GM23338 (cell line): ENCODE measurements at regions not wholly inside any gene's neighbourhood (a gene's known extent, or its start where the extent isn't known, plus 50 kb on each side); places are given as distances from the start of the nearest gene placed in this dataset.

ENCODE experiments used
- ATAC-seq: fragments of 200-7000 bp; cut with Tn5 transposase; 3 replicates; pipeline ENCODE4 v1.9.1; 2020
- DNase-seq: peaks from one replicate; pipeline ENCODE4 v3.0.0-alpha.2; 2015; ENCODE audit warnings: low spot score
- H2AFZ ChIP-seq: fragments of 200-600 bp; sonication (generic); 2 replicates; pipeline ENCODE4 v1.8.0; 2016; ENCODE audit warnings: antibody characterized with exemption, mild to moderate bottlenecking, moderate library complexity
- H3F3A ChIP-seq: fragments of 200-600 bp; sonication (generic); replicated peaks from 2 replicates; pipeline ENCODE4 v1.8.0; 2017; ENCODE audit warnings: antibody characterized with exemption, mixed run types, low read depth
- H3K27ac ChIP-seq: fragments of 200-600 bp; sonication (generic); 2 replicates; pipeline ENCODE4 v1.6.1; 2016; ENCODE audit warnings: low read depth
- H3K27me3 ChIP-seq: fragments of 200-600 bp; sonication (generic); 2 replicates; pipeline ENCODE4 v1.8.0; 2016; ENCODE audit warnings: mild to moderate bottlenecking, mixed run types, moderate library complexity; ENCODE audit not compliant: insufficient read depth
- H3K36me3 ChIP-seq: fragments of 200-600 bp; sonication (generic); 2 replicates; pipeline ENCODE4 v1.8.0; 2016; ENCODE audit warnings: mild to moderate bottlenecking; ENCODE audit not compliant: insufficient read depth
- H3K4me1 ChIP-seq: fragments of 200-600 bp; sonication (generic); 2 replicates; pipeline ENCODE4 v1.8.0; 2016; ENCODE audit warnings: mild to moderate bottlenecking, moderate library complexity; ENCODE audit not compliant: insufficient read depth
- H3K4me2 ChIP-seq: fragments of 200-600 bp; sonication (generic); 2 replicates; pipeline ENCODE4 v1.7.1; 2017; ENCODE audit warnings: mixed run types
- H3K4me3 ChIP-seq: fragments of 200-600 bp; sonication (generic); 2 replicates; pipeline ENCODE4 v1.6.1; 2016; ENCODE audit warnings: mixed run types
- H3K79me2 ChIP-seq: fragments of 200-600 bp; sonication (generic); replicated peaks from 2 replicates; pipeline ENCODE4 v1.8.0; 2017; ENCODE audit warnings: mild to moderate bottlenecking; ENCODE audit not compliant: insufficient read depth
- H3K9me2 ChIP-seq: fragments of 200-600 bp; sonication (generic); 2 replicates; pipeline ENCODE4 v1.8.0; 2017; ENCODE audit not compliant: insufficient read depth
- H4K20me1 ChIP-seq: fragments of 200-600 bp; sonication (generic); replicated peaks from 2 replicates; pipeline ENCODE4 v1.8.0; 2017; ENCODE audit warnings: mild to moderate bottlenecking; ENCODE audit not compliant: insufficient read depth
- H3K27ac Mint-ChIP-seq: 2 replicates; pipeline ENCODE4 v1.8.0; 2020; ENCODE audit warnings: inconsistent platforms, mild to moderate bottlenecking, moderate library complexity, mixed read lengths
- H3K27me3 Mint-ChIP-seq: 3 replicates; pipeline ENCODE4 v1.8.0; 2022; ENCODE audit warnings: low read depth, mild to moderate bottlenecking, moderate library complexity, mixed read lengths, inconsistent platforms; ENCODE audit not compliant: insufficient read depth, poor library complexity
- H3K36me3 Mint-ChIP-seq: 3 replicates; pipeline ENCODE4 v1.8.0; 2021; ENCODE audit warnings: low read depth, mild to moderate bottlenecking, inconsistent platforms, moderate library complexity, mixed read lengths
- H3K4me1 Mint-ChIP-seq: 3 replicates; pipeline ENCODE4 v1.8.0; 2020; ENCODE audit warnings: mild to moderate bottlenecking, inconsistent platforms, mixed read lengths
- H3K4me3 Mint-ChIP-seq: 3 replicates; pipeline ENCODE4 v1.8.0; 2021; ENCODE audit warnings: moderate library complexity, mild to moderate bottlenecking, inconsistent platforms, mixed read lengths
- H3K9me3 Mint-ChIP-seq: 3 replicates; pipeline ENCODE4 v1.8.0; 2020; ENCODE audit warnings: moderate library complexity, mild to moderate bottlenecking, inconsistent platforms, mixed read lengths
- CREB1 ChIP-seq: fragments of 250-450 bp; sonication (Bioruptor Pico); IDR thresholded peaks from 2 replicates; pipeline ENCODE4 v1.5.0; 2020; ENCODE audit warnings: low read depth, mild to moderate bottlenecking, moderate library complexity
- EZH2 ChIP-seq: fragments of 200-600 bp; sonication (generic); IDR thresholded peaks from one replicate; pipeline ENCODE4 v1.8.0; 2017; ENCODE audit warnings: antibody characterized with exemption, mild to moderate bottlenecking, low read depth; ENCODE audit not compliant: unreplicated experiment
- EZH2phosphoT487 ChIP-seq: fragments of 200-600 bp; sonication (generic); IDR thresholded peaks from one replicate; pipeline ENCODE4 v1.8.1; 2018; ENCODE audit warnings: antibody characterized with exemption; ENCODE audit not compliant: unreplicated experiment
- JUNB ChIP-seq: IDR thresholded peaks from one replicate; pipeline ENCODE4 v1.6.1; 2016; ENCODE audit warnings: antibody characterized with exemption; ENCODE audit not compliant: unreplicated experiment
- NANOG ChIP-seq: IDR thresholded peaks from 2 replicates; pipeline ENCODE4 v1.6.1; 2016; ENCODE audit warnings: antibody characterized with exemption, borderline replicate concordance
- POLR2AphosphoS5 ChIP-seq: IDR thresholded peaks from 2 replicates; pipeline ENCODE4 v1.6.1; 2016; ENCODE audit warnings: antibody characterized with exemption, low read depth
- STAT1 ChIP-seq: IDR thresholded peaks from one replicate; pipeline ENCODE4 v1.6.1; 2016; ENCODE audit warnings: antibody characterized with exemption; ENCODE audit not compliant: unreplicated experiment
- ZNF114 ChIP-seq: fragments of 250-450 bp; sonication (Bioruptor Pico); IDR thresholded peaks from 2 replicates; pipeline ENCODE4 v1.5.0; 2020; ENCODE audit warnings: mild to moderate bottlenecking, moderate library complexity
- ZNF331 ChIP-seq: fragments of 250-450 bp; sonication (Bioruptor Pico); IDR thresholded peaks from 2 replicates; pipeline ENCODE4 v1.5.0; 2020; ENCODE audit warnings: low read depth, mild to moderate bottlenecking, moderate library complexity
- TF ChIP-seq, protein P1 (sequence below): IDR thresholded peaks from one replicate; pipeline ENCODE4 v1.6.1; 2018; ENCODE audit warnings: antibody characterized with exemption; ENCODE audit not compliant: unreplicated experiment
- TF ChIP-seq, protein P2 (sequence below): IDR thresholded peaks from 2 replicates; pipeline ENCODE4 v1.6.1; 2016; ENCODE audit warnings: antibody characterized with exemption
- TF ChIP-seq, protein P3 (sequence below): fragments of 250-450 bp; sonication (Bioruptor Pico); IDR thresholded peaks from 2 replicates; pipeline ENCODE4 v1.5.0; 2020; ENCODE audit warnings: mild to moderate bottlenecking, moderate library complexity
- TF ChIP-seq, protein P4 (sequence below), 2 experiments: fragments of 200-600 bp in 1 of 2; sonication (generic) in 1 of 2; conservative IDR thresholded peaks; 2 replicates each; pipeline versions ENCODE4 v1.5.1 to v1.6.1; 2016 to 2017; ENCODE audit warnings: antibody characterized with exemption in 2 of 2, low read depth in 2 of 2, mild to moderate bottlenecking in 2 of 2, moderate library complexity in 1 of 2

DNA sequence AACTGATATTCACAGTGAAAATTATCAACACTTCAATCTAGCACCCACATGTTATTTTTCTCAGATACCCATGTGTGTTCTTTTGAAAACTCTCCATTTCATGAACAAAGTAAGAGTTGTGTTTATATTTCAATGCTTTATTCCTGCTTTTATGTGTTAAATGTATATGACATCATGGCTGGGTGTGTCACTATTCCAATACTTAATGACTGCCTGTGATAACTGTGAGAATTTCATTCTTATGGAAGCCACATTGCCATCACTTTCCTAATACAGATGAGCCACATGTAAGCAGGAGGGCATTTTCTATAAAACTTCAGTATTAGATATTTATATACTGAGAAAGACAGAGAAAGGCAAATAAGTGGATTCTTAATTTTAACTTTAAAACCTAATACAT is 100.4 kb upstream of the FIGN start:
- Histone ChIP-seq H2AFZ (no peak overlapping the region), H3K4me1 (peaks cover 10% of the 10 kb centered on the region; the same call in 1 of the 2 replicates), H3K79me2 (no peaks in the 10 kb centered on the region), H3K27ac (no peak overlapping the region), H3K4me2 (no peak overlapping the region), H3F3A (no peaks in the 10 kb centered on the region), H3K9me2 (no peaks in the 10 kb centered on the region), H3K36me3 (no peaks in the 10 kb centered on the region), H4K20me1 (no peaks in the 10 kb centered on the region), H3K4me3 (no peak overlapping the region), H3K27me3 (no peaks in the 10 kb centered on the region)
- H3K9me3 Mint-ChIP-seq, result no peaks in the 10 kb centered on the region
- no peak for DNase-seq
- TF ChIP-seq ZNF114 (CRISPR knock-in tag) (no peak), EZH2phosphoT487 (no peak), EZH2 (no peak), CREB1 (CRISPR knock-in tag) (no peak), NANOG (no peak), JUNB (no peak), STAT1 (no peak), ZNF331 (CRISPR knock-in tag) (no peak), POLR2AphosphoS5 (no peak)
- TF ChIP-seq, protein P1, sequence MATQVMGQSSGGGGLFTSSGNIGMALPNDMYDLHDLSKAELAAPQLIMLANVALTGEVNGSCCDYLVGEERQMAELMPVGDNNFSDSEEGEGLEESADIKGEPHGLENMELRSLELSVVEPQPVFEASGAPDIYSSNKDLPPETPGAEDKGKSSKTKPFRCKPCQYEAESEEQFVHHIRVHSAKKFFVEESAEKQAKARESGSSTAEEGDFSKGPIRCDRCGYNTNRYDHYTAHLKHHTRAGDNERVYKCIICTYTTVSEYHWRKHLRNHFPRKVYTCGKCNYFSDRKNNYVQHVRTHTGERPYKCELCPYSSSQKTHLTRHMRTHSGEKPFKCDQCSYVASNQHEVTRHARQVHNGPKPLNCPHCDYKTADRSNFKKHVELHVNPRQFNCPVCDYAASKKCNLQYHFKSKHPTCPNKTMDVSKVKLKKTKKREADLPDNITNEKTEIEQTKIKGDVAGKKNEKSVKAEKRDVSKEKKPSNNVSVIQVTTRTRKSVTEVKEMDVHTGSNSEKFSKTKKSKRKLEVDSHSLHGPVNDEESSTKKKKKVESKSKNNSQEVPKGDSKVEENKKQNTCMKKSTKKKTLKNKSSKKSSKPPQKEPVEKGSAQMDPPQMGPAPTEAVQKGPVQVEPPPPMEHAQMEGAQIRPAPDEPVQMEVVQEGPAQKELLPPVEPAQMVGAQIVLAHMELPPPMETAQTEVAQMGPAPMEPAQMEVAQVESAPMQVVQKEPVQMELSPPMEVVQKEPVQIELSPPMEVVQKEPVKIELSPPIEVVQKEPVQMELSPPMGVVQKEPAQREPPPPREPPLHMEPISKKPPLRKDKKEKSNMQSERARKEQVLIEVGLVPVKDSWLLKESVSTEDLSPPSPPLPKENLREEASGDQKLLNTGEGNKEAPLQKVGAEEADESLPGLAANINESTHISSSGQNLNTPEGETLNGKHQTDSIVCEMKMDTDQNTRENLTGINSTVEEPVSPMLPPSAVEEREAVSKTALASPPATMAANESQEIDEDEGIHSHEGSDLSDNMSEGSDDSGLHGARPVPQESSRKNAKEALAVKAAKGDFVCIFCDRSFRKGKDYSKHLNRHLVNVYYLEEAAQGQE, result no peak
- TF ChIP-seq, protein P2, sequence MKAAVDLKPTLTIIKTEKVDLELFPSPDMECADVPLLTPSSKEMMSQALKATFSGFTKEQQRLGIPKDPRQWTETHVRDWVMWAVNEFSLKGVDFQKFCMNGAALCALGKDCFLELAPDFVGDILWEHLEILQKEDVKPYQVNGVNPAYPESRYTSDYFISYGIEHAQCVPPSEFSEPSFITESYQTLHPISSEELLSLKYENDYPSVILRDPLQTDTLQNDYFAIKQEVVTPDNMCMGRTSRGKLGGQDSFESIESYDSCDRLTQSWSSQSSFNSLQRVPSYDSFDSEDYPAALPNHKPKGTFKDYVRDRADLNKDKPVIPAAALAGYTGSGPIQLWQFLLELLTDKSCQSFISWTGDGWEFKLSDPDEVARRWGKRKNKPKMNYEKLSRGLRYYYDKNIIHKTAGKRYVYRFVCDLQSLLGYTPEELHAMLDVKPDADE, result no peak
- TF ChIP-seq, protein P3, sequence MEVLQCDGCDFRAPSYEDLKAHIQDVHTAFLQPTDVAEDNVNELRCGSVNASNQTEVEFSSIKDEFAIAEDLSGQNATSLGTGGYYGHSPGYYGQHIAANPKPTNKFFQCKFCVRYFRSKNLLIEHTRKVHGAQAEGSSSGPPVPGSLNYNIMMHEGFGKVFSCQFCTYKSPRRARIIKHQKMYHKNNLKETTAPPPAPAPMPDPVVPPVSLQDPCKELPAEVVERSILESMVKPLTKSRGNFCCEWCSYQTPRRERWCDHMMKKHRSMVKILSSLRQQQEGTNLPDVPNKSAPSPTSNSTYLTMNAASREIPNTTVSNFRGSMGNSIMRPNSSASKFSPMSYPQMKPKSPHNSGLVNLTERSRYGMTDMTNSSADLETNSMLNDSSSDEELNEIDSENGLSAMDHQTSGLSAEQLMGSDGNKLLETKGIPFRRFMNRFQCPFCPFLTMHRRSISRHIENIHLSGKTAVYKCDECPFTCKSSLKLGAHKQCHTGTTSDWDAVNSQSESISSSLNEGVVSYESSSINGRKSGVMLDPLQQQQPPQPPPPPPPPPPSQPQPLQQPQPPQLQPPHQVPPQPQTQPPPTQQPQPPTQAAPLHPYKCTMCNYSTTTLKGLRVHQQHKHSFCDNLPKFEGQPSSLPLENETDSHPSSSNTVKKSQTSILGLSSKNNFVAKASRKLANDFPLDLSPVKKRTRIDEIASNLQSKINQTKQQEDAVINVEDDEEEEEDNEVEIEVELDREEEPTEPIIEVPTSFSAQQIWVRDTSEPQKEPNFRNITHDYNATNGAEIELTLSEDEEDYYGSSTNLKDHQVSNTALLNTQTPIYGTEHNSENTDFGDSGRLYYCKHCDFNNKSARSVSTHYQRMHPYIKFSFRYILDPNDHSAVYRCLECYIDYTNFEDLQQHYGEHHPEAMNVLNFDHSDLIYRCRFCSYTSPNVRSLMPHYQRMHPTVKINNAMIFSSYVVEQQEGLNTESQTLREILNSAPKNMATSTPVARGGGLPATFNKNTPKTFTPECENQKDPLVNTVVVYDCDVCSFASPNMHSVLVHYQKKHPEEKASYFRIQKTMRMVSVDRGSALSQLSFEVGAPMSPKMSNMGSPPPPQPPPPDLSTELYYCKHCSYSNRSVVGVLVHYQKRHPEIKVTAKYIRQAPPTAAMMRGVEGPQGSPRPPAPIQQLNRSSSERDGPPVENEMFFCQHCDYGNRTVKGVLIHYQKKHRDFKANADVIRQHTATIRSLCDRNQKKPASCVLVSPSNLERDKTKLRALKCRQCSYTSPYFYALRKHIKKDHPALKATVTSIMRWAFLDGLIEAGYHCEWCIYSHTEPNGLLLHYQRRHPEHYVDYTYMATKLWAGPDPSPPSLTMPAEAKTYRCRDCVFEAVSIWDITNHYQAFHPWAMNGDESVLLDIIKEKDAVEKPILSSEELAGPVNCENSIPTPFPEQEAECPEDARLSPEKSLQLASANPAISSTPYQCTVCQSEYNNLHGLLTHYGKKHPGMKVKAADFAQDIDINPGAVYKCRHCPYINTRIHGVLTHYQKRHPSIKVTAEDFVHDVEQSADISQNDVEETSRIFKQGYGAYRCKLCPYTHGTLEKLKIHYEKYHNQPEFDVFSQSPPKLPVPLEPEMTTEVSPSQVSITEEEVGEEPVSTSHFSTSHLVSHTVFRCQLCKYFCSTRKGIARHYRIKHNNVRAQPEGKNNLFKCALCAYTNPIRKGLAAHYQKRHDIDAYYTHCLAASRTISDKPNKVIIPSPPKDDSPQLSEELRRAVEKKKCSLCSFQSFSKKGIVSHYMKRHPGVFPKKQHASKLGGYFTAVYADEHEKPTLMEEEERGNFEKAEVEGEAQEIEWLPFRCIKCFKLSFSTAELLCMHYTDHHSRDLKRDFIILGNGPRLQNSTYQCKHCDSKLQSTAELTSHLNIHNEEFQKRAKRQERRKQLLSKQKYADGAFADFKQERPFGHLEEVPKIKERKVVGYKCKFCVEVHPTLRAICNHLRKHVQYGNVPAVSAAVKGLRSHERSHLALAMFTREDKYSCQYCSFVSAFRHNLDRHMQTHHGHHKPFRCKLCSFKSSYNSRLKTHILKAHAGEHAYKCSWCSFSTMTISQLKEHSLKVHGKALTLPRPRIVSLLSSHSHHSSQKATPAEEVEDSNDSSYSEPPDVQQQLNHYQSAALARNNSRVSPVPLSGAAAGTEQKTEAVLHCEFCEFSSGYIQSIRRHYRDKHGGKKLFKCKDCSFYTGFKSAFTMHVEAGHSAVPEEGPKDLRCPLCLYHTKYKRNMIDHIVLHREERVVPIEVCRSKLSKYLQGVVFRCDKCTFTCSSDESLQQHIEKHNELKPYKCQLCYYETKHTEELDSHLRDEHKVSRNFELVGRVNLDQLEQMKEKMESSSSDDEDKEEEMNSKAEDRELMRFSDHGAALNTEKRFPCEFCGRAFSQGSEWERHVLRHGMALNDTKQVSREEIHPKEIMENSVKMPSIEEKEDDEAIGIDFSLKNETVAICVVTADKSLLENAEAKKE (CRISPR knock-in tag), result no peak
- TF ChIP-seq, protein P4, sequence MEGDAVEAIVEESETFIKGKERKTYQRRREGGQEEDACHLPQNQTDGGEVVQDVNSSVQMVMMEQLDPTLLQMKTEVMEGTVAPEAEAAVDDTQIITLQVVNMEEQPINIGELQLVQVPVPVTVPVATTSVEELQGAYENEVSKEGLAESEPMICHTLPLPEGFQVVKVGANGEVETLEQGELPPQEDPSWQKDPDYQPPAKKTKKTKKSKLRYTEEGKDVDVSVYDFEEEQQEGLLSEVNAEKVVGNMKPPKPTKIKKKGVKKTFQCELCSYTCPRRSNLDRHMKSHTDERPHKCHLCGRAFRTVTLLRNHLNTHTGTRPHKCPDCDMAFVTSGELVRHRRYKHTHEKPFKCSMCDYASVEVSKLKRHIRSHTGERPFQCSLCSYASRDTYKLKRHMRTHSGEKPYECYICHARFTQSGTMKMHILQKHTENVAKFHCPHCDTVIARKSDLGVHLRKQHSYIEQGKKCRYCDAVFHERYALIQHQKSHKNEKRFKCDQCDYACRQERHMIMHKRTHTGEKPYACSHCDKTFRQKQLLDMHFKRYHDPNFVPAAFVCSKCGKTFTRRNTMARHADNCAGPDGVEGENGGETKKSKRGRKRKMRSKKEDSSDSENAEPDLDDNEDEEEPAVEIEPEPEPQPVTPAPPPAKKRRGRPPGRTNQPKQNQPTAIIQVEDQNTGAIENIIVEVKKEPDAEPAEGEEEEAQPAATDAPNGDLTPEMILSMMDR (conservative IDR thresholded peaks at IDR 0.05; ENCODE audit: low read depth in 2 of 2), result no peak
- H3K36me3 Mint-ChIP-seq, result no peaks in the 10 kb centered on the region
- no peaks in the 10 kb centered on the region for H3K27me3 Mint-ChIP-seq
- H3K4me3 Mint-ChIP-seq, result no peak overlapping the region
- H3K4me1 Mint-ChIP-seq, result no peaks in the 10 kb centered on the region; the same call in 2 of the 3 replicates
- H3K27ac Mint-ChIP-seq, result no peak overlapping the region
- ATAC-seq, result no peak
